ENCODE measurements at regions not wholly inside any gene's neighbourhood (a gene's known extent, or its start where the extent isn't known, plus 50 kb on each side); places are given as distances from the start of the nearest gene placed in this dataset.

GRCh38 chr5:2577312-2578036 is 174.0 kb downstream of the IRX2 start:
- no peaks in the 10 kb centered on the region for H3K27me3 Mint-ChIP-seq
- no peak overlapping the region for H3K27ac Mint-ChIP-seq
- H3K9me3 Mint-ChIP-seq, result peaks cover 0 to 8% (median 5%) of the 10 kb centered on the region in 8 donors

GRCh38 chr5:2576823-2577222 is 174.7 kb downstream of the IRX2 start:
- Mint-ChIP-seq H3K27me3 (no peaks in the 10 kb centered on the region), H3K9me3 (peaks cover 0 to 8% (median 3%) of the 10 kb centered on the region in 8 donors), H3K27ac (no peak overlapping the region), H3K4me3 (no peak overlapping the region), H3K4me1 (peaks cover 0 to 1% (median 0%) of the 10 kb centered on the region in 4 donors), H3K36me3 (no peaks in the 10 kb centered on the region)
- no peaks in the 10 kb centered on the region for H3K27me3 ChIP-seq (ENCODE audit: insufficient read depth, low read length)
- H3K27ac ChIP-seq (ENCODE audit: low read depth, low read length), result no peak overlapping the region
- intact Hi-C loops (cut with micrococcal nuclease), result no loop called here
- ChIA-PET CTCF (ENCODE audit: partially characterized antibody) (no interaction called here), POLR2A (ENCODE audit: partially characterized antibody) (no interaction called here)
- no peak overlapping the region for H3K4me3 ChIP-seq (ENCODE audit: low read length in 2 of 2)
- no peaks in the 10 kb centered on the region for H3K9me3 ChIP-seq (ENCODE audit: control insufficient read depth in 1 of 2, low read length in 2 of 2)
- H3K4me1 ChIP-seq (ENCODE audit: insufficient read depth, low read length), result no peaks in the 10 kb centered on the region
- DNase-seq, result no peak
- no peaks in the 10 kb centered on the region for H3K36me3 ChIP-seq (ENCODE audit: insufficient read depth, low read length)

More at GRCh38 chr5:2577312-2578036, 174.0 kb downstream of the IRX2 start:
- intact Hi-C loops (cut with micrococcal nuclease), result no loop called here
- Histone ChIP-seq H3K27me3 (ENCODE audit: insufficient read depth, low read length) (no peaks in the 10 kb centered on the region), H3K4me1 (ENCODE audit: insufficient read depth, low read length) (no peaks in the 10 kb centered on the region), H3K4me3 (ENCODE audit: low read length in 2 of 2) (no peak overlapping the region), H3K9me3 (ENCODE audit: control insufficient read depth in 1 of 2, low read length in 2 of 2) (no peaks in the 10 kb centered on the region), H3K36me3 (ENCODE audit: insufficient read depth, low read length) (no peaks in the 10 kb centered on the region), H3K27ac (ENCODE audit: low read depth, low read length) (no peak overlapping the region)
- ChIA-PET CTCF (ENCODE audit: partially characterized antibody) (no interaction called here), POLR2A (ENCODE audit: partially characterized antibody) (no interaction called here)
- no peak for DNase-seq
- no peaks in the 10 kb centered on the region for H3K36me3 Mint-ChIP-seq
- H3K4me3 Mint-ChIP-seq, result no peak overlapping the region
- H3K4me1 Mint-ChIP-seq, result peaks cover 0 to 1% (median 0%) of the 10 kb centered on the region in 4 donors

GRCh38 chr5:2575871-2576270 is 175.6 kb downstream of the IRX2 start:
- Histone ChIP-seq H3K27ac (ENCODE audit: low read depth, low read length) (no peak overlapping the region), H3K36me3 (ENCODE audit: insufficient read depth, low read length) (no peaks in the 10 kb centered on the region), H3K9me3 (ENCODE audit: control insufficient read depth in 1 of 2, low read length in 2 of 2) (no peaks in the 10 kb centered on the region), H3K27me3 (ENCODE audit: insufficient read depth, low read length) (no peaks in the 10 kb centered on the region), H3K4me3 (ENCODE audit: low read length in 2 of 2) (no peak overlapping the region), H3K4me1 (ENCODE audit: insufficient read depth, low read length) (no peaks in the 10 kb centered on the region)
- intact Hi-C loops (cut with micrococcal nuclease), result no loop called here
- Mint-ChIP-seq H3K27ac (no peak overlapping the region), H3K36me3 (no peaks in the 10 kb centered on the region), H3K4me1 (no peaks in the 10 kb centered on the region), H3K4me3 (no peak overlapping the region), H3K27me3 (no peaks in the 10 kb centered on the region), H3K9me3 (peaks cover 0 to 7% (median 2%) of the 10 kb centered on the region in 8 donors)
- no peak for DNase-seq
- POLR2A ChIA-PET (ENCODE audit: partially characterized antibody), result no interaction called here
- CTCF ChIA-PET (ENCODE audit: partially characterized antibody), result no interaction called here

- Histone ChIP-seq H3K27me3 (ENCODE audit: insufficient read depth, low read length) (no peaks in the 10 kb centered on the region), H3K4me1 (ENCODE audit: insufficient read depth, low read length) (no peaks in the 10 kb centered on the region), H3K27ac (ENCODE audit: low read depth, low read length) (no peak overlapping the region), H3K36me3 (ENCODE audit: insufficient read depth, low read length) (no peaks in the 10 kb centered on the region), H3K9me3 (ENCODE audit: control insufficient read depth in 1 of 2, low read length in 2 of 2) (no peaks in the 10 kb centered on the region), H3K4me3 (ENCODE audit: low read length in 2 of 2) (no peak overlapping the region)
- H3K4me3 Mint-ChIP-seq, result no peak overlapping the region
- no peaks in the 10 kb centered on the region for H3K27me3 Mint-ChIP-seq
- intact Hi-C loops (cut with micrococcal nuclease), result no loop called here
- H3K4me1 Mint-ChIP-seq, result no peaks in the 10 kb centered on the region
- H3K9me3 Mint-ChIP-seq, result peaks cover 0 to 7% (median 2%) of the 10 kb centered on the region in 8 donors
- no peaks in the 10 kb centered on the region for H3K36me3 Mint-ChIP-seq
- DNase-seq, result no peak
- H3K27ac Mint-ChIP-seq, result no peak overlapping the region
- CTCF ChIA-PET (ENCODE audit: partially characterized antibody), result no interaction called here
- POLR2A ChIA-PET (ENCODE audit: partially characterized antibody), result no interaction called here
Measured at GRCh38 chr5:2575292-2575691, 176.2 kb downstream of the IRX2 start.

- no peak overlapping the region for H3K4me3 Mint-ChIP-seq
- H3K27me3 ChIP-seq (ENCODE audit: insufficient read depth, low read length), result no peaks in the 10 kb centered on the region
- DNase-seq, result no peak
- H3K4me1 ChIP-seq (ENCODE audit: insufficient read depth, low read length), result no peaks in the 10 kb centered on the region
- no peak overlapping the region for H3K27ac Mint-ChIP-seq
- H3K4me3 ChIP-seq (ENCODE audit: low read length in 2 of 2), result no peak overlapping the region
- no peaks in the 10 kb centered on the region for H3K27me3 Mint-ChIP-seq
- intact Hi-C loops (cut with micrococcal nuclease), result no loop called here
- no peaks in the 10 kb centered on the region for H3K36me3 ChIP-seq (ENCODE audit: insufficient read depth, low read length)
- ChIA-PET POLR2A (ENCODE audit: partially characterized antibody) (no interaction called here), CTCF (ENCODE audit: partially characterized antibody) (no interaction called here)
- no peak overlapping the region for H3K27ac ChIP-seq (ENCODE audit: low read depth, low read length)
- H3K36me3 Mint-ChIP-seq, result no peaks in the 10 kb centered on the region
- peaks cover 0 to 7% (median 2%) of the 10 kb centered on the region in 8 donors for H3K9me3 Mint-ChIP-seq
- H3K4me1 Mint-ChIP-seq, result no peaks in the 10 kb centered on the region
- H3K9me3 ChIP-seq (ENCODE audit: control insufficient read depth in 1 of 2, low read length in 2 of 2), result no peaks in the 10 kb centered on the region
Measured at GRCh38 chr5:2574155-2574554, 177.3 kb downstream of the IRX2 start.

GRCh38 chr5:2570586-2570985 is 180.9 kb downstream of the IRX2 start:
- intact Hi-C loops (cut with micrococcal nuclease), result no loop called here
- H3K4me1 ChIP-seq (ENCODE audit: insufficient read depth, low read length), result no peaks in the 10 kb centered on the region
- no peaks in the 10 kb centered on the region for H3K36me3 ChIP-seq (ENCODE audit: insufficient read depth, low read length)
- DNase-seq, result no peak
- H3K4me3 Mint-ChIP-seq, result no peak overlapping the region
- POLR2A ChIA-PET (ENCODE audit: partially characterized antibody), result no interaction called here
- no peaks in the 10 kb centered on the region for H3K27me3 Mint-ChIP-seq
- CTCF ChIA-PET (ENCODE audit: partially characterized antibody), result no interaction called here
- no peaks in the 10 kb centered on the region for H3K9me3 ChIP-seq (ENCODE audit: control insufficient read depth in 1 of 2, low read length in 2 of 2)
- H3K9me3 Mint-ChIP-seq, result peaks cover 0 to 2% (median 0%) of the 10 kb centered on the region in 8 donors
- H3K27me3 ChIP-seq (ENCODE audit: insufficient read depth, low read length), result no peaks in the 10 kb centered on the region
- H3K36me3 Mint-ChIP-seq, result no peaks in the 10 kb centered on the region
- H3K4me3 ChIP-seq (ENCODE audit: low read length in 2 of 2), result no peak overlapping the region
- H3K27ac Mint-ChIP-seq, result no peak overlapping the region
- H3K27ac ChIP-seq (ENCODE audit: low read depth, low read length), result no peak overlapping the region
- no peaks in the 10 kb centered on the region for H3K4me1 Mint-ChIP-seq

GRCh38 chr5:2569774-2570542 is 181.5 kb downstream of the IRX2 start:
- H3K9me3 Mint-ChIP-seq, result peaks cover 0 to 5% (median 0%) of the 10 kb centered on the region in 8 donors
- no peak overlapping the region for H3K4me3 Mint-ChIP-seq
- no peaks in the 10 kb centered on the region for H3K9me3 ChIP-seq (ENCODE audit: control insufficient read depth in 1 of 2, low read length in 2 of 2)
- no peaks in the 10 kb centered on the region for H3K27me3 ChIP-seq (ENCODE audit: insufficient read depth, low read length)
- no peak for DNase-seq
- H3K36me3 ChIP-seq (ENCODE audit: insufficient read depth, low read length), result no peaks in the 10 kb centered on the region
- no peak overlapping the region for H3K27ac Mint-ChIP-seq
- H3K27ac ChIP-seq (ENCODE audit: low read depth, low read length), result no peak overlapping the region
- ChIA-PET CTCF (ENCODE audit: partially characterized antibody) (no interaction called here), POLR2A (ENCODE audit: partially characterized antibody) (no interaction called here)
- no peaks in the 10 kb centered on the region for H3K4me1 Mint-ChIP-seq
- no peak overlapping the region for H3K4me3 ChIP-seq (ENCODE audit: low read length in 2 of 2)
- intact Hi-C loops (cut with micrococcal nuclease), result no loop called here
- H3K27me3 Mint-ChIP-seq, result no peaks in the 10 kb centered on the region
- H3K36me3 Mint-ChIP-seq, result no peaks in the 10 kb centered on the region
- H3K4me1 ChIP-seq (ENCODE audit: insufficient read depth, low read length), result no peaks in the 10 kb centered on the region

All from CD4-positive, alpha-beta memory T cell (primary cell).